WERI-Rb-1 (cell line): ENCODE measurements at regions not wholly inside any gene's neighbourhood (a gene's known extent, or its start where the extent isn't known, plus 50 kb on each side); places are given as distances from the start of the nearest gene placed in this dataset.

Experiments used
- DNase-seq: peaks from one replicate; pipeline ENCODE4 v3.0.0-alpha.2; 2020
- H3K27ac ChIP-seq: fragments of 250-450 bp; sonication (Bioruptor Pico); 2 replicates; pipeline ENCODE4 v1.5.1; 2020; ENCODE audit warnings: mild to moderate bottlenecking, moderate library complexity
- H3K27me3 ChIP-seq: fragments of 250-450 bp; sonication (Bioruptor Pico); 2 replicates; pipeline ENCODE4 v1.5.1; 2021; ENCODE audit warnings: mild to moderate bottlenecking, low read depth, moderate library complexity; ENCODE audit not compliant: insufficient read depth, severe bottlenecking
- H3K36me3 ChIP-seq: fragments of 250-450 bp; sonication (Bioruptor Pico); 2 replicates; pipeline ENCODE4 v1.5.1; 2020; ENCODE audit warnings: mild to moderate bottlenecking, moderate library complexity
- H3K4me3 ChIP-seq: 2 replicates; pipeline ENCODE4 v1.5.1; 2011; ENCODE audit warnings: low read depth, mild to moderate bottlenecking, control low read depth, low read length
- H3K9me3 ChIP-seq: fragments of 250-450 bp; sonication (Bioruptor Pico); 2 replicates; pipeline ENCODE4 v1.5.1; 2021; ENCODE audit warnings: mild to moderate bottlenecking, moderate library complexity; ENCODE audit not compliant: severe bottlenecking
- CTCF ChIP-seq: IDR thresholded peaks from 2 replicates; pipeline ENCODE4 v1.5.1; 2011; ENCODE audit warnings: low read depth, mild to moderate bottlenecking, control low read depth, inconsistent platforms, low read length

GRCh38 chr1:82924666-82925065, 1074.3 kb downstream of the TTLL7 start:
- no peak overlapping the region for H3K4me3 ChIP-seq
- no peak overlapping the region for H3K27ac ChIP-seq
- H3K27me3 ChIP-seq = no peaks in the 10 kb centered on the region
- no peaks in the 10 kb centered on the region for H3K9me3 ChIP-seq
- TF ChIP-seq CTCF = no peak
- no peak for DNase-seq
- no peaks in the 10 kb centered on the region for H3K36me3 ChIP-seq

GRCh38 chr1:82923931-82924330, 1075.0 kb downstream of the TTLL7 start:
- Histone ChIP-seq H3K36me3 (no peaks in the 10 kb centered on the region), H3K27me3 (no peaks in the 10 kb centered on the region), H3K4me3 (no peak overlapping the region), H3K9me3 (no peaks in the 10 kb centered on the region), H3K27ac (no peak overlapping the region)
- no peak for TF ChIP-seq CTCF
- no peak for DNase-seq

GRCh38 chr1:82921759-82922158, 1077.2 kb downstream of the TTLL7 start:
- TF ChIP-seq CTCF = no peak
- Histone ChIP-seq H3K27ac (no peak overlapping the region), H3K4me3 (no peak overlapping the region)

GRCh38 chr1:82920418-82921248, 1078.3 kb downstream of the TTLL7 start:
- no peaks in the 10 kb centered on the region for H3K9me3 ChIP-seq
- H3K27me3 ChIP-seq = no peaks in the 10 kb centered on the region
- H3K4me3 ChIP-seq = no peak overlapping the region
- TF ChIP-seq CTCF = no peak
- H3K27ac ChIP-seq = no peak overlapping the region
- DNase-seq = no peak
- H3K36me3 ChIP-seq = no peaks in the 10 kb centered on the region

More at GRCh38 chr1:82921759-82922158, 1077.2 kb downstream of the TTLL7 start:
- Histone ChIP-seq H3K9me3 (no peaks in the 10 kb centered on the region), H3K36me3 (no peaks in the 10 kb centered on the region), H3K27me3 (no peaks in the 10 kb centered on the region)
- no peak for DNase-seq

- H3K36me3 ChIP-seq = no peaks in the 10 kb centered on the region
- no peak overlapping the region for H3K4me3 ChIP-seq
- H3K27ac ChIP-seq = no peak overlapping the region
- DNase-seq = no peak
- TF ChIP-seq CTCF = no peak
- no peaks in the 10 kb centered on the region for H3K9me3 ChIP-seq
- no peaks in the 10 kb centered on the region for H3K27me3 ChIP-seq
Measured at GRCh38 chr1:82919837-82920236, 1079.1 kb downstream of the TTLL7 start.

GRCh38 chr1:82907313-82907712, 1091.6 kb downstream of the TTLL7 start:
- TF ChIP-seq CTCF = no peak
- Histone ChIP-seq H3K4me3 (no peak overlapping the region), H3K9me3 (no peaks in the 10 kb centered on the region), H3K27ac (no peak overlapping the region), H3K36me3 (no peaks in the 10 kb centered on the region), H3K27me3 (no peaks in the 10 kb centered on the region)
- no peak for DNase-seq
